DND-41 (cell line): ENCODE measurements at regions not wholly inside any gene's neighbourhood (a gene's known extent, or its start where the extent isn't known, plus 50 kb on each side); places are given as distances from the start of the nearest gene placed in this dataset.
"Not testable (repeated sequence)": the region's sequence is repeated elsewhere in the genome, so short reads cannot be mapped to it uniquely, and the experiment has no call there.

Experiments used
- ATAC-seq: fragments of 200-7000 bp; cut with Tn5 transposase; 3 replicates; pipeline ENCODE4 v1.9.1; 2021; ENCODE audit warnings: low read depth; ENCODE audit not compliant: insufficient read depth
- DNase-seq: peaks from one replicate; pipeline ENCODE4 v3.0.0-alpha.2; 2020
- H2AFZ ChIP-seq: 2 replicates; pipeline ENCODE4 v1.6.0; 2012; ENCODE audit warnings: low read depth, low read length
- H3K27ac ChIP-seq: 2 replicates; pipeline ENCODE4 v1.5.1; 2012; ENCODE audit warnings: low read length, inconsistent platforms
- H3K27me3 ChIP-seq: fragments of 200-600 bp; sonication (generic); 2 replicates; pipeline ENCODE4 v1.6.0; 2012; ENCODE audit warnings: low read length, mild to moderate bottlenecking, inconsistent platforms; ENCODE audit not compliant: insufficient read depth, poor library complexity
- H3K36me3 ChIP-seq: 2 replicates; pipeline ENCODE4 v1.5.1; 2012; ENCODE audit warnings: low read length, inconsistent platforms; ENCODE audit not compliant: insufficient read depth
- H3K4me1 ChIP-seq: 2 replicates; pipeline ENCODE4 v1.5.1; 2012; ENCODE audit warnings: mild to moderate bottlenecking, low read length; ENCODE audit not compliant: insufficient read depth
- H3K4me2 ChIP-seq: 2 replicates; pipeline ENCODE4 v1.6.0; 2012; ENCODE audit warnings: mild to moderate bottlenecking, moderate library complexity, low read length, inconsistent platforms; ENCODE audit not compliant: insufficient read depth
- H3K4me3 ChIP-seq, 2 experiments: fragments of 200-600 bp in 1 of 2; shearing (Covaris generic) in 1 of 2; 2 replicates each; pipeline ENCODE4 v1.5.1; 2012 to 2016; ENCODE audit warnings: inconsistent platforms in 2 of 2, low read length in 2 of 2, mild to moderate bottlenecking in 2 of 2, low read depth in 1 of 2, moderate library complexity in 1 of 2
- H3K79me2 ChIP-seq: 2 replicates; pipeline ENCODE4 v1.6.0; 2012; ENCODE audit warnings: low read length, inconsistent platforms; ENCODE audit not compliant: insufficient read depth
- H3K9ac ChIP-seq: 2 replicates; pipeline ENCODE4 v1.6.0; 2012; ENCODE audit warnings: low read depth, mild to moderate bottlenecking, inconsistent platforms, low read length, moderate library complexity
- H3K9me3 ChIP-seq: 2 replicates; pipeline ENCODE4 v1.5.1; 2012; ENCODE audit warnings: low read length, moderate library complexity, mild to moderate bottlenecking, inconsistent platforms; ENCODE audit not compliant: insufficient read depth, severe bottlenecking
- H4K20me1 ChIP-seq: 2 replicates; pipeline ENCODE4 v1.6.0; 2012; ENCODE audit warnings: low read length; ENCODE audit not compliant: insufficient read depth

DNA sequence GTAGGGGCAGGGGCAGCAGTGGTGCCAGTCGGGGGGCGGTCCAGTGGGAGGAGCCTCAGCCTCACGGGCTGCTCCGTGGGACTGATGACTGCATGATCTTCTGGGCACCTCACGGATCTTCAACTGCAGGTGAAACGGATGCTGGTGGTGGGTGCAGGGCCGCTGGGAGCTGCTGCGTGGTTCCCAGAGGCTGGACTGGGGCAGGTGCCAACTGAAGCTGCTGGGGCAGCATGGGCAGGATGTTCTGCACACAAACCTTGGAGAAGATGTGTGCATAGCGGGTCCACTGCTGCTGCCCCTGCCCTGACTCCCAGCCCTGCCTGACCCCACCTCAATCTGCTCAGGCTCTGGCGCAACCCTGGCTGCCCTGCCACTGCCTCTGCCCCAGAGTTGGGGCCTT is 104.2 kb upstream of the TP53BP2 start:
- H3K36me3 ChIP-seq, H3K79me2 ChIP-seq, H4K20me1 ChIP-seq, H2AFZ ChIP-seq, H3K9ac ChIP-seq, DNase-seq, H3K4me3 ChIP-seq, H3K27ac ChIP-seq, H3K4me1 ChIP-seq, ATAC-seq, H3K4me2 ChIP-seq, H3K27me3 ChIP-seq, H3K9me3 ChIP-seq: not testable (repeated sequence)

DNA sequence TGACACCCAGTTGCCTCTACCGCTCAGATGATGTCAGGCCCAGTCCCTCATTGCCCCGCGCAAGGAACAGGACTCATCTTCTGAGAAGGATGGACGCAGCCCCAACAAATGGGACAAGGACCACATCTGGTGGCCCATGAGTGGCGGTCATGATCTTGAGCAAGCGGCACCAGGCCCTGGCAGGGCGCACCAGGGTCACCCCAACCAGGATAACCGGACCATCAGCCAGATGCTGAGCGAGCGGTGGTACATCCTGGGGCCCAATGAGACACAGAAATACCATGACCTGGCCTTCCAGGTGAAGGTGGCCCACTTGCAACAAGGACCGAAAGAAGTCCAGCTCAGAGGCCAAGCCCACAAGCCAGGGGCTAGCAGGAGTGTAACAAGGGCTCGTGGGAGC is 102.3 kb upstream of the TP53BP2 start:
- not testable (repeated sequence) for H3K27me3 ChIP-seq, H3K9ac ChIP-seq

DNA sequence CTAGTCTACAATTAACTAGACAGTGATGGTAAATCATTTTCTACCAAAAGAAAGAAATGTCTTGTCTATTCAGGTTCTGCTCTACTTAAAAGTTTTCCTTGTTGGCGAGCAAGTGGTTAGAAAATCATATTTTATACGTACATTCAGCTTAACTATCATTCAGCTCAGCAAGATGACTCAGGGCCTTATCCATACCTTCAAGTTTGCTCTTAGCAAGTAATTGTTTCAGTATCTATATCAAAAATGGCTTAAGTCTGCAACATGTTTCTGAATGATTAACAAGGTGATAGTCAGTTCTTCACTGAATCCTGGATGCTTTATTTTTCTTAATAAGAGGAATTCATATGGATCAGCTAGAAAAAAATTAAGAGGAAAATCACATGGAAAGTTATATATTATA is 90.8 kb upstream of the TP53BP2 start:
- DNase-seq, H3K9ac ChIP-seq, H3K4me3 ChIP-seq, H3K9me3 ChIP-seq, H3K4me1 ChIP-seq, ATAC-seq, H3K79me2 ChIP-seq, H3K27ac ChIP-seq, H3K4me2 ChIP-seq, H2AFZ ChIP-seq, H3K36me3 ChIP-seq, H4K20me1 ChIP-seq, H3K27me3 ChIP-seq: not testable (repeated sequence)

More for the DNA sequence above, 102.3 kb upstream of the TP53BP2 start:
- not testable (repeated sequence) for H3K4me1 ChIP-seq, DNase-seq, H3K9me3 ChIP-seq, ATAC-seq, H3K27ac ChIP-seq, H3K4me2 ChIP-seq, H4K20me1 ChIP-seq, H3K4me3 ChIP-seq, H2AFZ ChIP-seq, H3K36me3 ChIP-seq, H3K79me2 ChIP-seq

DNA sequence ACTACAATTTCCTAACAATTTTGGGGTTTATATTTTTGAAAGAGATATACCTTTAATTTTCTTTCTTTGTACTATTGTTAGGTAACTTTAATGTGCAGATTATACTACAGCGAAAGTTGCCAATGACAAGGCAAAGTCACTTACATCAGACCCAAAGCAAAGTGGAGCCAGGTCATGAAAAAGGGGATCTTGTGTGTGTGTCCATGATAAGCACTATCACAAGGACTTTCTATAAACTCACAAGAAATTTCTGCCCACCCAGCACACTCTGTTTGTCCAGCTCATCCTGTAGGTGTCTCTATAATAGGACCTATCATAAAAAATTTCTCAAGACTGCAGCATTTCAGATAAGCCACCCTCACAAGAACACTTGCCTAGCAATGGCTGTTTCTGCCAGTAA is 85.7 kb upstream of the TP53BP2 start:
- H3K9me3 ChIP-seq, H2AFZ ChIP-seq, H3K4me1 ChIP-seq, ATAC-seq, H3K4me2 ChIP-seq, H3K27me3 ChIP-seq, H3K36me3 ChIP-seq, H3K79me2 ChIP-seq, H3K9ac ChIP-seq, H3K27ac ChIP-seq, H4K20me1 ChIP-seq, H3K4me3 ChIP-seq, DNase-seq: not testable (repeated sequence)

DNA sequence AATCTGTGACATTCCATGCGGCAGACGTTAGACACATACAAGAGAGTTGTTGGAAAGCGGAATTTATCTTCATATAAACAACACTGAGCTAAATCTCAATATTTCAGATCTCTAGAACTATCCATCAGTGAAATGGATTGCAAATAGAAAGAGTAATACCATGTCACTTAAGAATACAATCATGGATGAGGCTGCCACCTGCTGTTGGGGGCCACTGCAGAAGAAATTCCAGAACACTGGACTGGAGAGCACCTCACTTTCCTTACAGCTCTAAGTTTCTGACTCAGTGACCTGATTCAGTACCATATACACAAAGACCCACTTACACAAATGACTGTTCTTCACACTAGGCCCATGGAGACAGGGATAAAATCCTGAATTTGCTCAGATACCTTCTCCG is 75.1 kb upstream of the TP53BP2 start:
- ATAC-seq, H3K4me3 ChIP-seq, DNase-seq: not testable (repeated sequence)

DNA sequence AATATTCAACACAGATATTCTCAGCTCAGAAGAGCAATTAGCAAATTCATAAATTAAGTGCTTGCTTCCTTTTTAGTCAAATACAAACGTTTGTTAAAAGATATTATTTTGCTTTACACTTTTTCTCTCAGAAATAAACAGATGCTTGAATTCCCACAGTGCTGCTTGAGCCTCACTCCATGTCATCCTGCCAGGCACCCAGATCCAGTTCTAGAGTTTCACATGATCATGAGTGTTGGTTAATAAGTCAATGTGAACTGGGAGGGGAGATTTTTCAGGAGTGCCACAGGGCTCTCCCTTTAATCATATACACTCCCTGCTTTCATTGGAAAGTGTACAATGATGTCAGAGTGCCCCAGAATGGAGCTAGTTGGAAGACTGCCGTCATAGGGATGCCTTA is 69.7 kb upstream of the TP53BP2 start:
- H3K9ac ChIP-seq, H3K27me3 ChIP-seq, H3K4me1 ChIP-seq, H3K27ac ChIP-seq, H2AFZ ChIP-seq, H3K79me2 ChIP-seq, H3K4me3 ChIP-seq, H3K9me3 ChIP-seq, ATAC-seq, H3K4me2 ChIP-seq, DNase-seq, H3K36me3 ChIP-seq, H4K20me1 ChIP-seq: not testable (repeated sequence)

More for the DNA sequence above, 75.1 kb upstream of the TP53BP2 start:
- H3K9ac ChIP-seq, H4K20me1 ChIP-seq, H3K4me2 ChIP-seq, H3K27me3 ChIP-seq, H3K27ac ChIP-seq, H3K79me2 ChIP-seq, H3K4me1 ChIP-seq, H2AFZ ChIP-seq, H3K9me3 ChIP-seq, H3K36me3 ChIP-seq: not testable (repeated sequence)

DNA sequence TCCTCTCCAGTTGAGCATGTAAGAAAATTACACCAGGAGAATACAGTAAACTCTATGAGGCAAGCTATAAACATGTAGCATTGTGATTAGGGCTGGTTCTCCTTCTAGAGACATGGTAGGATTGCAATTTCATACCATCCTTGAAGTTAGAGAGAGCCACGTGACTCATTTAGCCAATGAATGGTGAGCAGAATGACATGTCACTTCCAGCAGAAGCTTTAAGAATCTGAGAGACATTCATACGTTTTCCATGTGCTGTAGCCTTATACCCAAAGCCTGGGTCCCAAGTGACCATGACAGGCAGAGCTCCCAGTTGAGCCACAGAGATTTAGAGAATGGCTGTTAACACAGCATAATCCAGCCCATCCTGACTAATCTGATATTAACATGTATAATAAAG is 68.0 kb upstream of the TP53BP2 start:
- not testable (repeated sequence) for H3K9me3 ChIP-seq, H3K4me1 ChIP-seq, H3K79me2 ChIP-seq, H2AFZ ChIP-seq, H3K27ac ChIP-seq, H3K4me2 ChIP-seq, H3K27me3 ChIP-seq, H4K20me1 ChIP-seq, DNase-seq, H3K36me3 ChIP-seq, ATAC-seq, H3K9ac ChIP-seq, H3K4me3 ChIP-seq
